ENCODE measurements at regions not wholly inside any gene's neighbourhood (a gene's known extent, or its start where the extent isn't known, plus 50 kb on each side); places are given as distances from the start of the nearest gene placed in this dataset.

DNA sequence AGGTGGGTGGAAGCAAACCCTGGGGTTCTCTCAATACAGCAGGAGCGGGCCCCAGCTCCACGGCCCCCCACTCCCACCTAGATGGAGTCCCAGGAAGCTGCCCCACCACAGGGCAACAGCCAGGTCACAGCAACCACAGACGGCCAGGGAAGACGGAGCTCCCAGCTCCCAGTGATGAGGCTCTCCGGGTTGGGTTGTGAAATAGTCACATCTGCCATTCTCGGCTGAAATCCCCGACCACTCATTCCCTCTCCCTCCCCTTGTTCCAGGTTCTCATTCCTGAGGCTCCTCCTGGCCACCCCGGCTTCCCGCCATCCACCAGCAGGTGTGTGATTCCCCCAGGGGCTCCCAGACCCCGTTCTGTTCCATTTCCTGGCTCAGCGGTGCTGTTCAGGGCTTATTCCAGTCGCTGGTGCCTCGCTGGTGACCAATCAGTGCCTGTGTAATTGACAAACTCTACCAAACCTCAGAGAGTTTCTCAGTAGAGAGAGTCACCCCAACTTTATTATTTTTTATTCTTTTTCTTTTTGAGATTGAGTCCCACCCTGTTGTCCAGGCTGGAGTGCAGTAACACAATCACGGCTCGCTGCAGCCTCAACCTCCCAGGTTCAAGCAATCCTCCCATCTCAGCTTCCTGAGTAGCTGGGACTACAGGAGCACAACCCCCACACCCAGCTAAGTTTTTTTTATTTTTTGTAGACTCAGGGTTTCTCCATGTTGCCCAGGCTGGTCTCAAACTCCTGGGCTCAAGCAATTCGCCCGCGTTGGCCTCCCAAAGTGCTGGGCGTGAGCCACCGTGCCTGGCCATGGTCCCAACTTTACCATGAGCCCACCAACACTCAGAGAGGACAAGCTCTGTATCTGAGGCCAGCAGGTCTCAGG lies 63.2 kb downstream of the SHANK2 start:
- H3K4me3 ChIP-seq (ENCODE audit: control insufficient read depth in 1 of 7, extremely low read depth in 1 of 7, insufficient read depth in 4 of 7, low read depth in 2 of 7, low read length in 6 of 7), result no peak overlapping the region
- H3K4me1 ChIP-seq (ENCODE audit: control extremely low read depth in 1 of 4, control insufficient read depth in 4 of 4, insufficient read depth in 4 of 4, low read length in 3 of 4), result no peaks in the 10 kb centered on the region
- no peak for DNase-seq
- H3K9me3 ChIP-seq (ENCODE audit: control extremely low read depth in 1 of 5, control insufficient read depth in 4 of 5, insufficient read depth in 2 of 5, low read depth in 1 of 5, low read length in 4 of 5), result no peaks in the 10 kb centered on the region
- ChIA-PET CTCF (no interaction called here), POLR2A (no interaction called here)
- no peak overlapping the region for H3K27ac ChIP-seq (ENCODE audit: insufficient read depth in 1 of 2, low read depth in 1 of 2, low read length in 2 of 2, poor library complexity in 1 of 2, severe bottlenecking in 2 of 2)
- H3K36me3 ChIP-seq (ENCODE audit: control insufficient read depth in 4 of 4, insufficient read depth in 4 of 4, low read length in 3 of 4), result no peaks in the 10 kb centered on the region
- WGBS (ENCODE audit: insufficient coverage), result 96% methylated on average over 15 of the region's 20 CpGs
- peaks cover 0 to 9% (median 1%) of the 10 kb centered on the region in 5 experiments for H3K27me3 ChIP-seq (replicated peaks in 2 of 5; ENCODE audit: control insufficient read depth in 4 of 5, insufficient read depth in 5 of 5, low read length in 4 of 5)

DNA sequence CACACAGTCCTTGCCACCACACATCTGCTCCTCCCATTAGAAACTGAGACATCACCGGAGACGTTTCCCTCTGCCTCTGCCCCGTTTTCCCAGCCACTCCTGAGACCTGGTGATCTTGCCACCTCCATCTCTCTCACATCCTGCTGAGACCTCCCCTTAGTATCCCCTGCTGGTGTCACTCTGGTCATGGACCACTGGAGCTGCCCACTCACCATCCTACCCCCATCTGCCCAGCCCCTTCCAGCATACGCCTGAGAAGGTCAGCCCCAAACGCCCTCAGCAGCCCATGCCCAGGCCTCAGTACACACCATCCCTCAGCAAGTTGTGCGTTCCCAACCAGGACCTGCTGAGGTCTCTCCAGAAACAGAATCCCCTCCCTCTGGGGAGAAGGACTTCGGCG lies 64.3 kb downstream of the SHANK2 start:
- DNase-seq, result no peak
- H3K9me3 ChIP-seq (ENCODE audit: control extremely low read depth in 1 of 5, control insufficient read depth in 4 of 5, insufficient read depth in 2 of 5, low read depth in 1 of 5, low read length in 4 of 5), result peaks cover 0 to 3% (median 0%) of the 10 kb centered on the region in 5 experiments
- WGBS (ENCODE audit: insufficient coverage), result 97% methylated on average over 6 of the region's 8 CpGs
- H3K4me1 ChIP-seq (ENCODE audit: control extremely low read depth in 1 of 4, control insufficient read depth in 4 of 4, insufficient read depth in 4 of 4, low read length in 3 of 4), result no peaks in the 10 kb centered on the region
- H3K4me3 ChIP-seq (ENCODE audit: control insufficient read depth in 1 of 7, extremely low read depth in 1 of 7, insufficient read depth in 4 of 7, low read depth in 2 of 7, low read length in 6 of 7), result no peak overlapping the region
- H3K36me3 ChIP-seq (ENCODE audit: control insufficient read depth in 4 of 4, insufficient read depth in 4 of 4, low read length in 3 of 4), result no peaks in the 10 kb centered on the region
- POLR2A ChIA-PET, result no interaction called here
- peaks cover 0 to 9% (median 1%) of the 10 kb centered on the region in 5 experiments for H3K27me3 ChIP-seq (replicated peaks in 2 of 5; ENCODE audit: control insufficient read depth in 4 of 5, insufficient read depth in 5 of 5, low read length in 4 of 5)
- CTCF ChIA-PET, result no interaction called here
- no peak overlapping the region for H3K27ac ChIP-seq (ENCODE audit: insufficient read depth in 1 of 2, low read depth in 1 of 2, low read length in 2 of 2, poor library complexity in 1 of 2, severe bottlenecking in 2 of 2)

DNA sequence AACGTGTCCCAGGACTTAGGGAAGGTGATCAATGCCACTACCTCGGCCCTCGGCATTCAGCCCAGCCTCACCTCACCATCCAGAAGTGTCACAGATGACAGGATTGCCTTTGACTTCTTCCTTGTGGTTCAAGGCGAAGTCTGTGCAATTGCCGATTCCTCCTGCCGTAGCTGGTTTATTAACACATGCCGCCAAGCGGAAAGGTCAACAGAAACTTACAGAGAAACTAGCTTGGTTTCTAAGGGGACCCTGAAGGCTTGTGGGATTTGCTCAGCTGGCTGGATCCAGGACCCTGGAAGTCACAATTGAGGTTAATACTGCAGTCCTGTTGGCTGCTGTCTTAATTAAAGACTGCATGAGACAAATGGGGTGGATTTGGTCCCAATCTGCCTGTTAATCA lies 65.6 kb downstream of the SHANK2 start:
- no peaks in the 10 kb centered on the region for H3K36me3 ChIP-seq (ENCODE audit: control insufficient read depth in 4 of 4, insufficient read depth in 4 of 4, low read length in 3 of 4)
- no peak overlapping the region for H3K27ac ChIP-seq (ENCODE audit: insufficient read depth in 1 of 2, low read depth in 1 of 2, low read length in 2 of 2, poor library complexity in 1 of 2, severe bottlenecking in 2 of 2)
- H3K4me3 ChIP-seq (ENCODE audit: control insufficient read depth in 1 of 7, extremely low read depth in 1 of 7, insufficient read depth in 4 of 7, low read depth in 2 of 7, low read length in 6 of 7), result no peak overlapping the region
- H3K27me3 ChIP-seq (replicated peaks in 2 of 5; ENCODE audit: control insufficient read depth in 4 of 5, insufficient read depth in 5 of 5, low read length in 4 of 5), result peaks cover 0 to 11% (median 0%) of the 10 kb centered on the region in 5 experiments
- ChIA-PET POLR2A (no interaction called here), CTCF (no interaction called here)
- DNase-seq, result no peak
- WGBS (ENCODE audit: insufficient coverage), result 95% methylated on average over 8 of the region's 8 CpGs
- peaks cover 0 to 3% (median 0%) of the 10 kb centered on the region in 5 experiments for H3K9me3 ChIP-seq (ENCODE audit: control extremely low read depth in 1 of 5, control insufficient read depth in 4 of 5, insufficient read depth in 2 of 5, low read depth in 1 of 5, low read length in 4 of 5)
- H3K4me1 ChIP-seq (ENCODE audit: control extremely low read depth in 1 of 4, control insufficient read depth in 4 of 4, insufficient read depth in 4 of 4, low read length in 3 of 4), result no peaks in the 10 kb centered on the region

DNA sequence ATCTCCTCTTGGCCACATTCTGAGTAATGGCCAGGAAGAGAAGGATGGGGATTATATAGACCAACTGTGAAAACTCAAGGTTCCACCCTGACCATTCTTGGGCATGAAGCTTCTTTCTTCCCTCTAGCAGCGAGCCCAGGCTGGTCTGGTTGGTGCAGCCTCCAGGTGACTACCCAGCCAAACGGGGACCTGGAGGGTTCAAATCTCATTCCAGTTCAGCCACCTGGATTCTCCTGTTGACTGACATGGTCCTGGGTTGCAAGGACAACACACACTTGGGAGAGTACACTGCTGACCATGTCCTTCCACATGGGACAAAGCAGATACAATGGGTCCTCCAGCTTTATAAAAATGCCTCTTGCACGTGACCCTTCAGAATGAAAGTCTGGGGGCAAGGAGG lies 67.0 kb downstream of the SHANK2 start:
- peaks cover 0 to 3% (median 0%) of the 10 kb centered on the region in 5 experiments for H3K9me3 ChIP-seq (ENCODE audit: control extremely low read depth in 1 of 5, control insufficient read depth in 4 of 5, insufficient read depth in 2 of 5, low read depth in 1 of 5, low read length in 4 of 5)
- H3K4me3 ChIP-seq (ENCODE audit: control insufficient read depth in 1 of 7, extremely low read depth in 1 of 7, insufficient read depth in 4 of 7, low read depth in 2 of 7, low read length in 6 of 7), result no peak overlapping the region
- no peak for DNase-seq
- H3K36me3 ChIP-seq (ENCODE audit: control insufficient read depth in 4 of 4, insufficient read depth in 4 of 4, low read length in 3 of 4), result no peaks in the 10 kb centered on the region
- no peaks in the 10 kb centered on the region for H3K4me1 ChIP-seq (ENCODE audit: control extremely low read depth in 1 of 4, control insufficient read depth in 4 of 4, insufficient read depth in 4 of 4, low read length in 3 of 4)
- 86% methylated on average over 2 of the region's 3 CpGs for WGBS (ENCODE audit: insufficient coverage)
- ChIA-PET CTCF (no interaction called here), POLR2A (no interaction called here)
- peaks cover 0 to 23% (median 2%) of the 10 kb centered on the region in 5 experiments for H3K27me3 ChIP-seq (replicated peaks in 2 of 5; ENCODE audit: control insufficient read depth in 4 of 5, insufficient read depth in 5 of 5, low read length in 4 of 5)
- no peak overlapping the region for H3K27ac ChIP-seq (ENCODE audit: insufficient read depth in 1 of 2, low read depth in 1 of 2, low read length in 2 of 2, poor library complexity in 1 of 2, severe bottlenecking in 2 of 2)

DNA sequence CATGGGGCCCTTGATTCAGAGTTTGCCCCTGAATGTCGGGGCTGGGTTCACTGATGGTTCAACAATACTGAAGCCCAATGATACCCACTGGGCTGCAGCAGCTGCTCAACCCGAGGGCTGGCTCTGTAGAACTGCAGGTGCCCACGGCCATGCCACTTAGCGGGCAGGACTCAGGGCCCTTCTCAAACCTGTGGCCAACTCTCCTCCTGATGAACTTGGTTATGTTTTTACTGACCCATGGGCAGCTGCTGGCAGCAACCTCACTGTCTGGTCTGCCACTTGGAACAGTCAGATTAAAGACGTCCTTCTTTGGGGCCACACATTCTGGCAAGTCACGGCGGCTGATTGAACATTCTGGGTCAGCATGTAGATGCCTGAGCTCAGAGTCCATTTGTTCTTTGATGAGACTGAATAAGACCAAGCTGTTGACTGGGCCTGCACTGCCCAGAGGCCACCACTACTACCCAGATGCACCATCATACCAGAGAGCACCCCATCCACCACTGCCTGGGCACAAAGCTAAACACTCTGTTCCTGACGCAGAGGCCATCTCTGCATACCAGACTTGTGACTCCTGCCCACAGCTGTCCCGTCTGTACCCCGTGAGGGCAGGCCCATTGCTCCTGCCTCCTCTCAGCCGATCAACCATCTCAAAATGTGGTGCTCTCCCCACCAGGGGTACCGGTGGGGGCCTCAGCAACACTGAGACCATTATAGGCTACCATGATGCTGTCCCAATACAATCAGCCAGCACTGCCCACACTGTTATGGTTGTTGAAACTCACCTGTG lies 67.8 kb downstream of the SHANK2 start:
- DNase-seq, result no peak
- Histone ChIP-seq H3K4me1 (ENCODE audit: control extremely low read depth in 1 of 4, control insufficient read depth in 4 of 4, insufficient read depth in 4 of 4, low read length in 3 of 4) (peaks cover 0 to 2% (median 0%) of the 10 kb centered on the region in 4 experiments), H3K9me3 (ENCODE audit: control extremely low read depth in 1 of 5, control insufficient read depth in 4 of 5, insufficient read depth in 2 of 5, low read depth in 1 of 5, low read length in 4 of 5) (peaks cover 0 to 3% (median 2%) of the 10 kb centered on the region in 5 experiments), H3K36me3 (ENCODE audit: control insufficient read depth in 4 of 4, insufficient read depth in 4 of 4, low read length in 3 of 4) (no peaks in the 10 kb centered on the region), H3K27ac (ENCODE audit: insufficient read depth in 1 of 2, low read depth in 1 of 2, low read length in 2 of 2, poor library complexity in 1 of 2, severe bottlenecking in 2 of 2) (no peak overlapping the region), H3K27me3 (replicated peaks in 2 of 5; ENCODE audit: control insufficient read depth in 4 of 5, insufficient read depth in 5 of 5, low read length in 4 of 5) (peaks cover 2 to 30% (median 8%) of the 10 kb centered on the region in 5 experiments), H3K4me3 (ENCODE audit: control insufficient read depth in 1 of 7, extremely low read depth in 1 of 7, insufficient read depth in 4 of 7, low read depth in 2 of 7, low read length in 6 of 7) (no peak overlapping the region)
- ChIA-PET CTCF (no interaction called here), POLR2A (no interaction called here)
- 92% methylated on average over 12 of the region's 12 CpGs for WGBS (ENCODE audit: insufficient coverage)

DNA sequence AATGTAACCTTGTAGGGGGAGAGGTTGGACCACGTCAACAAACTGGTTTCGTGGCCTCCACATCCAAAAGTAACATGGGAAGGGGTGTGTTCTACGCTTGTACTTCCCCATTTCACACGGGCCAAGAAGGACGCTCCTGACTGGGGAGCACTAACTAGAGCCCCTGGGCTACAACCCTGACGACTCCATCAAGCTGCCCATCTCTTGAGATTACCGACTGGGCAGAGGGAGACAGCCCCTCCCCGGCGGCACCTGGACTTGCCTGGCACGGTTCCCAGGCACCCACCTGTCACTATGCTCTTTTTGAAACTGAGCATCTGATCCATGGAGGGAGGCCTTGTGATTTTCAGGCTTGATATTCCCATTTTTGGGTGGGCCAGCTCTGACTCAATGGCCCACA lies 68.5 kb downstream of the SHANK2 start:
- no peak for DNase-seq
- ChIA-PET CTCF (no interaction called here), POLR2A (no interaction called here)
- Histone ChIP-seq H3K27ac (ENCODE audit: insufficient read depth in 1 of 2, low read depth in 1 of 2, low read length in 2 of 2, poor library complexity in 1 of 2, severe bottlenecking in 2 of 2) (no peak overlapping the region), H3K9me3 (ENCODE audit: control extremely low read depth in 1 of 5, control insufficient read depth in 4 of 5, insufficient read depth in 2 of 5, low read depth in 1 of 5, low read length in 4 of 5) (peaks cover 0 to 3% (median 2%) of the 10 kb centered on the region in 5 experiments), H3K4me3 (ENCODE audit: control insufficient read depth in 1 of 7, extremely low read depth in 1 of 7, insufficient read depth in 4 of 7, low read depth in 2 of 7, low read length in 6 of 7) (no peak overlapping the region), H3K4me1 (ENCODE audit: control extremely low read depth in 1 of 4, control insufficient read depth in 4 of 4, insufficient read depth in 4 of 4, low read length in 3 of 4) (peaks cover 0 to 2% (median 0%) of the 10 kb centered on the region in 4 experiments), H3K27me3 (replicated peaks in 2 of 5; ENCODE audit: control insufficient read depth in 4 of 5, insufficient read depth in 5 of 5, low read length in 4 of 5) (peaks cover 5 to 30% (median 12%) of the 10 kb centered on the region in 5 experiments), H3K36me3 (ENCODE audit: control insufficient read depth in 4 of 4, insufficient read depth in 4 of 4, low read length in 3 of 4) (no peaks in the 10 kb centered on the region)
- 95% methylated on average over 8 of the region's 10 CpGs for WGBS (ENCODE audit: insufficient coverage)

All from common myeloid progenitor, CD34-positive (primary cell).